Spleen (tissue), 7 donors: ENCODE measurements at regions not wholly inside any gene's neighbourhood (a gene's known extent, or its start where the extent isn't known, plus 50 kb on each side); places are given as distances from the start of the nearest gene placed in this dataset.

Experiments
- CTCF ChIP-seq, 11 experiments: fragments of 200-600 bp in 7 of 11; fragments of 450-650 bp in 4 of 11; sonication (generic) in 4 of 11; IDR thresholded peaks in 8 of 11; conservative IDR thresholded peaks in 3 of 11; 1 replicate in 7 of 11; 2 replicates in 4 of 11; pipeline versions ENCODE4 v1.4.0 to v1.8.0; 2016 to 2021; ENCODE audit warnings: antibody characterized with exemption in 11 of 11, inconsistent platforms in 4 of 11, mild to moderate bottlenecking in 1 of 11
- POLR2A ChIP-seq, 3 donors: fragments of 450-650 bp; IDR thresholded peaks; one replicate each; pipeline ENCODE4 v1.5.1; 2017; ENCODE audit warnings: antibody characterized with exemption in 3 of 3, mild to moderate bottlenecking in 1 of 3
- donor health status: DM: no; HTN: no; CAD: no; lungs with moderate emphysema.
- donor health status: DM: no; HTN: no; CAD: no.
- donor health status: DM: no; HTN: no; CAD: no.

- TF ChIP-seq CTCF (IDR thresholded peaks at IDR 0.05 in 8 of 11, conservative IDR thresholded peaks at IDR 0.05 in 3 of 11) (no peak), POLR2A (IDR thresholded peaks at IDR 0.05) (no peak)
Measured at GRCh38 chr10:129027906-129028305, 439.1 kb upstream of the MGMT start.
